ENCODE measurements at regions not wholly inside any gene's neighbourhood (a gene's known extent, or its start where the extent isn't known, plus 50 kb on each side); places are given as distances from the start of the nearest gene placed in this dataset.

- Mint-ChIP-seq H3K4me3 (no peak overlapping the region), H3K4me1 (peaks cover 23% of the 10 kb centered on the region), H3K9me3 (peaks cover 5% of the 10 kb centered on the region), H3K27ac (no peak overlapping the region), H3K36me3 (ENCODE audit: low read depth) (no peaks in the 10 kb centered on the region), H3K27me3 (ENCODE audit: low read depth, poor library complexity) (no peaks in the 10 kb centered on the region)
- DNase-seq: no peak
- TF ChIP-seq CTCF (IDR thresholded peaks at IDR 0.05): no peak
Observed at GRCh38 chr1:185404907-185405568, 88.0 kb upstream of the IVNS1ABP start.

- Mint-ChIP-seq H3K27ac (peak overlapping the region; percentile 31), H3K36me3 (ENCODE audit: low read depth) (no peaks in the 10 kb centered on the region), H3K4me1 (peaks cover 23% of the 10 kb centered on the region), H3K9me3 (peaks cover 5% of the 10 kb centered on the region), H3K27me3 (ENCODE audit: low read depth, poor library complexity) (no peaks in the 10 kb centered on the region), H3K4me3 (peak overlapping the region; percentile 10)
- TF ChIP-seq CTCF (IDR thresholded peaks at IDR 0.05): no peak
- DNase-seq: no peak
Observed at GRCh38 chr1:185404291-185404690, 87.2 kb upstream of the IVNS1ABP start.

GRCh38 chr1:185402930-185403329, 85.9 kb upstream of the IVNS1ABP start:
- Mint-ChIP-seq H3K9me3 (peaks cover 5% of the 10 kb centered on the region), H3K27me3 (ENCODE audit: low read depth, poor library complexity) (no peaks in the 10 kb centered on the region), H3K4me3 (no peak overlapping the region), H3K27ac (peak overlapping the region; percentile 2), H3K4me1 (peaks cover 23% of the 10 kb centered on the region), H3K36me3 (ENCODE audit: low read depth) (no peaks in the 10 kb centered on the region)
- TF ChIP-seq CTCF (IDR thresholded peaks at IDR 0.05): no peak
- no peak for DNase-seq

- no peaks in the 10 kb centered on the region for H3K36me3 Mint-ChIP-seq (ENCODE audit: low read depth)
Observed at GRCh38 chr1:185401019-185401418, 84.0 kb upstream of the IVNS1ABP start.

GRCh38 chr1:185400052-185400451, 83.0 kb upstream of the IVNS1ABP start:
- no peaks in the 10 kb centered on the region for H3K36me3 Mint-ChIP-seq (ENCODE audit: low read depth)
- H3K27me3 Mint-ChIP-seq (ENCODE audit: low read depth, poor library complexity): no peaks in the 10 kb centered on the region
- H3K27ac Mint-ChIP-seq: no peak overlapping the region
- DNase-seq: no peak
- no peaks in the 10 kb centered on the region for H3K9me3 Mint-ChIP-seq
- peaks cover 22% of the 10 kb centered on the region for H3K4me1 Mint-ChIP-seq
- TF ChIP-seq CTCF (IDR thresholded peaks at IDR 0.05): no peak
- H3K4me3 Mint-ChIP-seq: no peak overlapping the region

More at GRCh38 chr1:185401019-185401418, 84.0 kb upstream of the IVNS1ABP start:
- no peak for TF ChIP-seq CTCF (IDR thresholded peaks at IDR 0.05)
- DNase-seq: no peak
- H3K9me3 Mint-ChIP-seq: no peaks in the 10 kb centered on the region
- H3K27me3 Mint-ChIP-seq (ENCODE audit: low read depth, poor library complexity): no peaks in the 10 kb centered on the region
- no peak overlapping the region for H3K4me3 Mint-ChIP-seq
- H3K4me1 Mint-ChIP-seq: peaks cover 23% of the 10 kb centered on the region
- no peak overlapping the region for H3K27ac Mint-ChIP-seq

- no peaks in the 10 kb centered on the region for H3K9me3 Mint-ChIP-seq
- no peak for DNase-seq
Observed at GRCh38 chr1:185398599-185398998, 81.6 kb upstream of the IVNS1ABP start.

More at GRCh38 chr1:185398599-185398998, 81.6 kb upstream of the IVNS1ABP start:
- Mint-ChIP-seq H3K27me3 (ENCODE audit: low read depth, poor library complexity) (no peaks in the 10 kb centered on the region), H3K4me3 (no peak overlapping the region), H3K36me3 (ENCODE audit: low read depth) (no peaks in the 10 kb centered on the region), H3K4me1 (peaks cover 13% of the 10 kb centered on the region), H3K27ac (no peak overlapping the region)
- TF ChIP-seq CTCF (IDR thresholded peaks at IDR 0.05): no peak
